ENCODE measurements at regions not wholly inside any gene's neighbourhood (a gene's known extent, or its start where the extent isn't known, plus 50 kb on each side); places are given as distances from the start of the nearest gene placed in this dataset.

GRCh38 chr2:31469648-31470047 lies 55.1 kb upstream of the XDH start:
- DNase-seq (ENCODE audit: low spot score) = no peak

DNA sequence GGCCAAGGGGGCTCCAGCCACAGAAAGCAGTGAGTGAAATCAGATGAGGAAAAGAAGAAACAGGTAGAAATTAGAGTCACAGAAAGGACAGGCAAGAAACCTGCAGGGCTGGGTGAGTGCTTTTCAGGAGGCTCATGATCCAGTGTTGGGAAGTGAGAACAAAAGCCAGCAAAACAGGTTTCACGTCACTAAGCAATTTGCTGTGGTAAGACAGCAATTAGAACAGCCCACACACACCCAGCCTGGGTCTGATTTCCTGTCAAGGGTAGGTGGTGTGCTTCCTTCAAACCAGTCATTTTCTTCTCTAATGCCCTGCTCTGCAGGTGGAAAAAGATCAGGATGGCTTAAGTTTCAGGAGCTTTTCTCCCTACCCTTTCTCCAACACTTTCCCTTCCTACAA lies 52.9 kb upstream of the XDH start:
- DNase-seq (ENCODE audit: low spot score) = peak; percentile 73
